ENCODE measurements at regions not wholly inside any gene's neighbourhood (a gene's known extent, or its start where the extent isn't known, plus 50 kb on each side); places are given as distances from the start of the nearest gene placed in this dataset.

- TF ChIP-seq BHLHE40 (IDR thresholded peaks at IDR 0.05; ENCODE audit: low read depth, low read length) = no peak
- TF ChIP-seq, protein P1, sequence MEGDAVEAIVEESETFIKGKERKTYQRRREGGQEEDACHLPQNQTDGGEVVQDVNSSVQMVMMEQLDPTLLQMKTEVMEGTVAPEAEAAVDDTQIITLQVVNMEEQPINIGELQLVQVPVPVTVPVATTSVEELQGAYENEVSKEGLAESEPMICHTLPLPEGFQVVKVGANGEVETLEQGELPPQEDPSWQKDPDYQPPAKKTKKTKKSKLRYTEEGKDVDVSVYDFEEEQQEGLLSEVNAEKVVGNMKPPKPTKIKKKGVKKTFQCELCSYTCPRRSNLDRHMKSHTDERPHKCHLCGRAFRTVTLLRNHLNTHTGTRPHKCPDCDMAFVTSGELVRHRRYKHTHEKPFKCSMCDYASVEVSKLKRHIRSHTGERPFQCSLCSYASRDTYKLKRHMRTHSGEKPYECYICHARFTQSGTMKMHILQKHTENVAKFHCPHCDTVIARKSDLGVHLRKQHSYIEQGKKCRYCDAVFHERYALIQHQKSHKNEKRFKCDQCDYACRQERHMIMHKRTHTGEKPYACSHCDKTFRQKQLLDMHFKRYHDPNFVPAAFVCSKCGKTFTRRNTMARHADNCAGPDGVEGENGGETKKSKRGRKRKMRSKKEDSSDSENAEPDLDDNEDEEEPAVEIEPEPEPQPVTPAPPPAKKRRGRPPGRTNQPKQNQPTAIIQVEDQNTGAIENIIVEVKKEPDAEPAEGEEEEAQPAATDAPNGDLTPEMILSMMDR (conservative IDR thresholded peaks at IDR 0.05; ENCODE audit: low read depth, low read length) = no peak
- TF ChIP-seq POLR2A (IDR thresholded peaks at IDR 0.05; ENCODE audit: low read depth, low read length) = no peak
- TF ChIP-seq RCOR1 (IDR thresholded peaks at IDR 0.05; ENCODE audit: insufficient replicate concordance, low read length) = no peak
- no peak for TF ChIP-seq RFX5 (IDR thresholded peaks at IDR 0.05; ENCODE audit: low read depth, low read length)
- no peak for TF ChIP-seq SMC3 (IDR thresholded peaks at IDR 0.05; ENCODE audit: low read depth, low read length)
- no peak for TF ChIP-seq FOS (IDR thresholded peaks at IDR 0.05; ENCODE audit: low read depth, low read length)
- TF ChIP-seq MAZ (IDR thresholded peaks at IDR 0.05; ENCODE audit: borderline replicate concordance, low read depth, low read length) = no peak
- TF ChIP-seq RAD21 (IDR thresholded peaks at IDR 0.05; ENCODE audit: low read length) = no peak
- TF ChIP-seq MAFK (IDR thresholded peaks at IDR 0.05; ENCODE audit: low read depth, low read length) = no peak
Observed at GRCh38 chr15:94086341-94086740, 145.0 kb upstream of the MCTP2 start.
